ENCODE measurements at regions not wholly inside any gene's neighbourhood (a gene's known extent, or its start where the extent isn't known, plus 50 kb on each side); places are given as distances from the start of the nearest gene placed in this dataset.

- no peak overlapping the region for H3K9ac ChIP-seq (ENCODE audit: low read depth, low read length, poor library complexity, severe bottlenecking)
- no peak for TF ChIP-seq EZH2phosphoT487 (IDR thresholded peaks at IDR 0.05; ENCODE audit: borderline replicate concordance)
- no peak for TF ChIP-seq CTCF (conservative IDR thresholded peaks at IDR 0.05; ENCODE audit: low read length)
- no peaks in the 10 kb centered on the region for H3K36me3 ChIP-seq (ENCODE audit: insufficient read depth, low read length)
- no peaks in the 10 kb centered on the region for H4K20me1 ChIP-seq (ENCODE audit: insufficient read depth, low read length, poor library complexity, severe bottlenecking)
- H3K4me3 ChIP-seq (ENCODE audit: low read length, poor library complexity, severe bottlenecking), result no peak overlapping the region
- no peak overlapping the region for H3K4me2 ChIP-seq (ENCODE audit: low read depth, low read length, poor library complexity, severe bottlenecking)
- H3K9me2 ChIP-seq (replicated peaks; ENCODE audit: low read depth, low read length), result no peaks in the 10 kb centered on the region
- no peaks in the 10 kb centered on the region for H3K9me3 ChIP-seq (ENCODE audit: insufficient read depth, low read depth, low read length)
- H3F3A ChIP-seq (ENCODE audit: low read depth), result no peaks in the 10 kb centered on the region
- no peaks in the 10 kb centered on the region for H3K4me1 ChIP-seq (ENCODE audit: insufficient read depth, low read length, poor library complexity, severe bottlenecking)
- no peak overlapping the region for H2AFZ ChIP-seq (ENCODE audit: low read length)
- H3K79me2 ChIP-seq (ENCODE audit: insufficient read depth, low read length), result no peaks in the 10 kb centered on the region
- H3K27me3 ChIP-seq (ENCODE audit: insufficient read depth, low read length, poor library complexity, severe bottlenecking), result no peaks in the 10 kb centered on the region
These were observed 970.7 kb downstream of the KCNT2 start for GRCh38 chr1:195637539-195637938.

GRCh38 chr1:195618287-195618686, 990.0 kb downstream of the KCNT2 start:
- H3K4me1 ChIP-seq (ENCODE audit: insufficient read depth, low read length, poor library complexity, severe bottlenecking), result no peaks in the 10 kb centered on the region
- H3K4me2 ChIP-seq (ENCODE audit: low read depth, low read length, poor library complexity, severe bottlenecking), result no peak overlapping the region

GRCh38 chr1:195617106-195617505, 991.1 kb downstream of the KCNT2 start:
- Histone ChIP-seq H3K79me2 (ENCODE audit: insufficient read depth, low read length) (no peaks in the 10 kb centered on the region), H3K27me3 (ENCODE audit: insufficient read depth, low read length, poor library complexity, severe bottlenecking) (no peaks in the 10 kb centered on the region), H2AFZ (ENCODE audit: low read length) (no peak overlapping the region), H3K9ac (ENCODE audit: low read depth, low read length, poor library complexity, severe bottlenecking) (no peak overlapping the region), H3K4me1 (ENCODE audit: insufficient read depth, low read length, poor library complexity, severe bottlenecking) (no peaks in the 10 kb centered on the region), H3K4me2 (ENCODE audit: low read depth, low read length, poor library complexity, severe bottlenecking) (no peak overlapping the region), H3K9me3 (ENCODE audit: insufficient read depth, low read depth, low read length) (no peaks in the 10 kb centered on the region), H3K4me3 (ENCODE audit: low read length, poor library complexity, severe bottlenecking) (no peak overlapping the region), H3F3A (ENCODE audit: low read depth) (no peaks in the 10 kb centered on the region), H4K20me1 (ENCODE audit: insufficient read depth, low read length, poor library complexity, severe bottlenecking) (no peaks in the 10 kb centered on the region), H3K9me2 (replicated peaks; ENCODE audit: low read depth, low read length) (no peaks in the 10 kb centered on the region), H3K36me3 (ENCODE audit: insufficient read depth, low read length) (no peaks in the 10 kb centered on the region)
- no peak for TF ChIP-seq EZH2phosphoT487 (IDR thresholded peaks at IDR 0.05; ENCODE audit: borderline replicate concordance)
- no peak for TF ChIP-seq CTCF (conservative IDR thresholded peaks at IDR 0.05; ENCODE audit: low read length)

More at GRCh38 chr1:195618287-195618686, 990.0 kb downstream of the KCNT2 start:
- H3K27me3 ChIP-seq (ENCODE audit: insufficient read depth, low read length, poor library complexity, severe bottlenecking), result no peaks in the 10 kb centered on the region
- no peaks in the 10 kb centered on the region for H3K9me3 ChIP-seq (ENCODE audit: insufficient read depth, low read depth, low read length)
- no peak overlapping the region for H3K9ac ChIP-seq (ENCODE audit: low read depth, low read length, poor library complexity, severe bottlenecking)
- no peaks in the 10 kb centered on the region for H3K36me3 ChIP-seq (ENCODE audit: insufficient read depth, low read length)
- no peaks in the 10 kb centered on the region for H3F3A ChIP-seq (ENCODE audit: low read depth)
- TF ChIP-seq EZH2phosphoT487 (IDR thresholded peaks at IDR 0.05; ENCODE audit: borderline replicate concordance), result no peak
- no peak for TF ChIP-seq CTCF (conservative IDR thresholded peaks at IDR 0.05; ENCODE audit: low read length)
- no peaks in the 10 kb centered on the region for H3K9me2 ChIP-seq (replicated peaks; ENCODE audit: low read depth, low read length)
- no peaks in the 10 kb centered on the region for H4K20me1 ChIP-seq (ENCODE audit: insufficient read depth, low read length, poor library complexity, severe bottlenecking)
- H2AFZ ChIP-seq (ENCODE audit: low read length), result no peak overlapping the region
- H3K79me2 ChIP-seq (ENCODE audit: insufficient read depth, low read length), result no peaks in the 10 kb centered on the region
- H3K4me3 ChIP-seq (ENCODE audit: low read length, poor library complexity, severe bottlenecking), result no peak overlapping the region

All from Loucy (cell line).